Endodermal cell (in vitro differentiated cells): ENCODE measurements at regions not wholly inside any gene's neighbourhood (a gene's known extent, or its start where the extent isn't known, plus 50 kb on each side); places are given as distances from the start of the nearest gene placed in this dataset.

Experiments
- DNase-seq: peaks from one replicate; pipeline ENCODE4 v3.0.0-alpha.2; 2017
- H3K27ac ChIP-seq: 2 replicates; pipeline ENCODE4 v1.5.1; 2013; ENCODE audit warnings: mild to moderate bottlenecking, low read depth, low read length, moderate library complexity
- H3K27me3 ChIP-seq: 2 replicates; pipeline ENCODE4 v1.6.1; 2013; ENCODE audit warnings: mild to moderate bottlenecking, low read length, moderate library complexity; ENCODE audit not compliant: insufficient read depth, control insufficient read depth, poor library complexity, severe bottlenecking
- H3K36me3 ChIP-seq: 2 replicates; pipeline ENCODE4 v1.7.0; 2013; ENCODE audit warnings: mild to moderate bottlenecking, low read length, moderate library complexity; ENCODE audit not compliant: control insufficient read depth, insufficient read depth
- H3K4me1 ChIP-seq: one replicate; pipeline ENCODE4 v1.7.0; 2013; ENCODE audit warnings: low read length; ENCODE audit not compliant: control insufficient read depth, insufficient read depth
- H3K4me3 ChIP-seq: 2 replicates; pipeline ENCODE4 v1.5.1; 2013; ENCODE audit warnings: mild to moderate bottlenecking, low read length, moderate library complexity
- H3K9ac ChIP-seq: 2 replicates; pipeline ENCODE4 v1.6.1; 2013; ENCODE audit warnings: mild to moderate bottlenecking, low read length, moderate library complexity; ENCODE audit not compliant: poor library complexity, severe bottlenecking; ENCODE audit errors: extremely low read depth
- H3K9me3 ChIP-seq: 2 replicates; pipeline ENCODE4 v1.6.1; 2013; ENCODE audit warnings: mild to moderate bottlenecking, low read length, moderate library complexity; ENCODE audit not compliant: control insufficient read depth
- H3K27ac Mint-ChIP-seq: 2 replicates; pipeline ENCODE4 v1.8.0; 2020; ENCODE audit warnings: mixed read lengths
- H3K27me3 Mint-ChIP-seq: 2 replicates; pipeline ENCODE4 v1.8.0; 2021; ENCODE audit warnings: mild to moderate bottlenecking, mixed read lengths; ENCODE audit not compliant: insufficient read depth
- H3K36me3 Mint-ChIP-seq: 2 replicates; pipeline ENCODE4 v1.8.0; 2020; ENCODE audit warnings: low read depth, mixed read lengths
- H3K4me1 Mint-ChIP-seq: 2 replicates; pipeline ENCODE4 v1.8.0; 2020; ENCODE audit warnings: mixed read lengths
- H3K4me3 Mint-ChIP-seq: 2 replicates; pipeline ENCODE4 v1.8.0; 2020; ENCODE audit warnings: mild to moderate bottlenecking, moderate library complexity, mixed read lengths
- H3K9me3 Mint-ChIP-seq: 2 replicates; pipeline ENCODE4 v1.8.0; 2020; ENCODE audit warnings: mild to moderate bottlenecking, mixed read lengths
- WGBS, 2 experiments: methylation state at CpG; one replicate each; pipeline versions ENCODE4 v1.1.5 to v1.1.7; 2013; ENCODE audit warnings: missing lambda C conversion rate in 2 of 2, mixed read lengths in 1 of 2; ENCODE audit not compliant: insufficient coverage in 1 of 2, insufficient read length in 1 of 2; 5-methylcytosine and 5-hydroxymethylcytosine counted together
- TF ChIP-seq, protein P1 (sequence below): fragments of 200-600 bp; sonication (generic); conservative IDR thresholded peaks from 2 replicates; pipeline ENCODE4 v1.5.0; 2021; ENCODE audit warnings: antibody characterized with exemption, mild to moderate bottlenecking

DNA sequence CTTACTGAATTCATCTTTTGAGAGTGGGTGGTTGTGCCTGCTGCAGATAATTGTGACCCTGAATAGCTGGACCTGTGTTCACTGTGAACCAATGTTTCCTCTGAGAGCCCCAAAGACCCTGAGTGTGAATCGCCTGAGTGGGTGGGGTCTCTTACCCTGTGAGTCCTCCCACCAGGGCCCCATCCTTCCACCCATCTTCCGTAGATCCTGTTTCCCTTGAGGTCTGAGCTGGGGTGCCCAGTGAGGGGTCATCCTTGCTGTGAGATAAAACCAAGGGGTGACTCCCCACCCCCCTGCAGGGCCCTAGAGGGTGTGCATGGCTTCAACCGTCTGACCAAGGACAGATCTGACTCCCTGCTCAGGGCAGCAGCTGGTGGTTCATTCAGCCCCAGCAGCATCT, 78.0 kb upstream of the ZNF479 start:
- no peak for DNase-seq
- Histone ChIP-seq H3K27ac (no peak overlapping the region), H3K4me1 (no peaks in the 10 kb centered on the region), H3K27me3 (no peaks in the 10 kb centered on the region), H3K4me3 (no peak overlapping the region), H3K9ac (no peak overlapping the region), H3K9me3 (peaks cover 64% of the 10 kb centered on the region), H3K36me3 (no peaks in the 10 kb centered on the region)
- H3K4me1 Mint-ChIP-seq, result no peaks in the 10 kb centered on the region
- WGBS, 2 experiments, result 78% methylated on average over 3 of the region's 3 CpGs; no CpG with 5 or more reads in 1 of the 2 experiments
- no peaks in the 10 kb centered on the region for H3K36me3 Mint-ChIP-seq
- H3K27me3 Mint-ChIP-seq, result no peaks in the 10 kb centered on the region
- H3K9me3 Mint-ChIP-seq, result peaks cover 96% of the 10 kb centered on the region
- TF ChIP-seq, protein P1, sequence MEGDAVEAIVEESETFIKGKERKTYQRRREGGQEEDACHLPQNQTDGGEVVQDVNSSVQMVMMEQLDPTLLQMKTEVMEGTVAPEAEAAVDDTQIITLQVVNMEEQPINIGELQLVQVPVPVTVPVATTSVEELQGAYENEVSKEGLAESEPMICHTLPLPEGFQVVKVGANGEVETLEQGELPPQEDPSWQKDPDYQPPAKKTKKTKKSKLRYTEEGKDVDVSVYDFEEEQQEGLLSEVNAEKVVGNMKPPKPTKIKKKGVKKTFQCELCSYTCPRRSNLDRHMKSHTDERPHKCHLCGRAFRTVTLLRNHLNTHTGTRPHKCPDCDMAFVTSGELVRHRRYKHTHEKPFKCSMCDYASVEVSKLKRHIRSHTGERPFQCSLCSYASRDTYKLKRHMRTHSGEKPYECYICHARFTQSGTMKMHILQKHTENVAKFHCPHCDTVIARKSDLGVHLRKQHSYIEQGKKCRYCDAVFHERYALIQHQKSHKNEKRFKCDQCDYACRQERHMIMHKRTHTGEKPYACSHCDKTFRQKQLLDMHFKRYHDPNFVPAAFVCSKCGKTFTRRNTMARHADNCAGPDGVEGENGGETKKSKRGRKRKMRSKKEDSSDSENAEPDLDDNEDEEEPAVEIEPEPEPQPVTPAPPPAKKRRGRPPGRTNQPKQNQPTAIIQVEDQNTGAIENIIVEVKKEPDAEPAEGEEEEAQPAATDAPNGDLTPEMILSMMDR, result no peak
- no peak overlapping the region for H3K4me3 Mint-ChIP-seq
- H3K27ac Mint-ChIP-seq, result no peak overlapping the region

DNA sequence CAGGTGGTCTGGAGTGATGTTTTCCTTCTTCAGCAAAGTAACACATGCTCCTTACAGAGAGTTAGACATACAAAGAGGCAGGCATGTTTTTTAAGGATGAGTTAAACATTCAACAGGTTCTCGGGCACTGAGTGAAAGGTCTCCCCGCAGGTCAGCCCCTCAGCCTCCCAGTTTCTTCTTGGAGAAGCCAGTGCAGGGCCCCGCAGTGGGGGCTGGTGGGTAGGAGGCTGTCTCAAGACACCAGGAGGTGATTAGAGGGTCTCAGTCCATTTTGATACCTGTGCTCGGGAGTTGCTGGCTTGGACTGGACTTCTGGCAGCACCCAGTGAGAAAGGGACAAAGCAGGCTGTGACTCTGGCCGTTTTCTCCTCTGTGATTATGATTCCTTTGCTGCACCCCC, 78.6 kb upstream of the ZNF479 start:
- Histone ChIP-seq H3K27me3 (no peaks in the 10 kb centered on the region), H3K36me3 (no peaks in the 10 kb centered on the region), H3K9me3 (peaks cover 63% of the 10 kb centered on the region), H3K27ac (no peak overlapping the region), H3K9ac (no peak overlapping the region), H3K4me1 (no peaks in the 10 kb centered on the region), H3K4me3 (no peak overlapping the region)
- Mint-ChIP-seq H3K27ac (no peak overlapping the region), H3K27me3 (no peaks in the 10 kb centered on the region), H3K4me3 (no peak overlapping the region), H3K36me3 (no peaks in the 10 kb centered on the region), H3K9me3 (peaks cover 96% of the 10 kb centered on the region), H3K4me1 (no peaks in the 10 kb centered on the region)
- no peak for DNase-seq
- 54 to 60% methylated on average over 4 to 5 of the region's 5 CpGs for WGBS, 2 experiments
- TF ChIP-seq, protein P1, result no peak

DNA sequence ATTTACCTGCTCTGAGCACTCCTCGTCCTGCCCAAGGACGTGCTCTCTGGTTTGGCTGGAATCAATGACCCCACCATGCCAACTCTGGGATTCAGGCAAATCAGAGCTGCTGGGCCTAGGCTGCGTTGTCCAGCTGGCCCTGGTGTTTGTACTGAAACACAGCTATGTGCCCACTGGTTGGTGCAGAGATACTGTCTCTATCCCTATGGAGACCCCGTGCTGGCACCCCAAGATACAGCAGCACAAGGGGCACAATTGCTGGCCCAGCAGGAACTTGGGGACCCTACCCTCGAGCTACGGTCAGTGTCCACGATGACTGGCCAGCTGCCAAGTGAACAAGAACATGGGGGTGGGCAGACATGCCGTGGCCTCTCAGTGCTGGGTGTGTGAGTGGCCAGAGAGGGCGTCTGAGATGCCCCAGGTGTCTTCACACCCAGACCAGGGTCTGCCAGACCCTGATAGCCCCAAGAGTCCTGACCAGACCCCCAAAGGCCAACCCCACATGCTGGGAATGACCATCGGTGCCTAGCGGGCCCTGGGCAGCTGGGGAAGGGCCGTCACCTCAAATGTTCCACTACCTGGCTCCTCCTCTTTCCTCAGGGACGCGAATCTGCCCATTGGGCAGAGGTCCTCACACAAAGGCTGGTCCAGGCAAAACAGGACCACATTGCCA, 79.3 kb upstream of the ZNF479 start:
- no peaks in the 10 kb centered on the region for H3K4me1 ChIP-seq
- peaks cover 62% of the 10 kb centered on the region for H3K9me3 ChIP-seq
- Mint-ChIP-seq H3K36me3 (peaks cover 3% of the 10 kb centered on the region), H3K4me1 (no peaks in the 10 kb centered on the region), H3K4me3 (no peak overlapping the region), H3K27me3 (no peaks in the 10 kb centered on the region), H3K9me3 (peaks cover 96% of the 10 kb centered on the region), H3K27ac (no peak overlapping the region)
- no peaks in the 10 kb centered on the region for H3K36me3 ChIP-seq
- H3K27me3 ChIP-seq, result no peaks in the 10 kb centered on the region
- H3K4me3 ChIP-seq, result no peak overlapping the region
- DNase-seq, result no peak
- no peak overlapping the region for H3K9ac ChIP-seq
- WGBS, 2 experiments, result 74 to 78% methylated on average over 6 to 14 of the region's 14 CpGs
- no peak overlapping the region for H3K27ac ChIP-seq
- TF ChIP-seq, protein P1, result no peak
